ENCODE measurements at regions not wholly inside any gene's neighbourhood (a gene's known extent, or its start where the extent isn't known, plus 50 kb on each side); places are given as distances from the start of the nearest gene placed in this dataset.
A peak's percentile ranks its signal among the peaks of the same experiment; 100 is the strongest.

DNA sequence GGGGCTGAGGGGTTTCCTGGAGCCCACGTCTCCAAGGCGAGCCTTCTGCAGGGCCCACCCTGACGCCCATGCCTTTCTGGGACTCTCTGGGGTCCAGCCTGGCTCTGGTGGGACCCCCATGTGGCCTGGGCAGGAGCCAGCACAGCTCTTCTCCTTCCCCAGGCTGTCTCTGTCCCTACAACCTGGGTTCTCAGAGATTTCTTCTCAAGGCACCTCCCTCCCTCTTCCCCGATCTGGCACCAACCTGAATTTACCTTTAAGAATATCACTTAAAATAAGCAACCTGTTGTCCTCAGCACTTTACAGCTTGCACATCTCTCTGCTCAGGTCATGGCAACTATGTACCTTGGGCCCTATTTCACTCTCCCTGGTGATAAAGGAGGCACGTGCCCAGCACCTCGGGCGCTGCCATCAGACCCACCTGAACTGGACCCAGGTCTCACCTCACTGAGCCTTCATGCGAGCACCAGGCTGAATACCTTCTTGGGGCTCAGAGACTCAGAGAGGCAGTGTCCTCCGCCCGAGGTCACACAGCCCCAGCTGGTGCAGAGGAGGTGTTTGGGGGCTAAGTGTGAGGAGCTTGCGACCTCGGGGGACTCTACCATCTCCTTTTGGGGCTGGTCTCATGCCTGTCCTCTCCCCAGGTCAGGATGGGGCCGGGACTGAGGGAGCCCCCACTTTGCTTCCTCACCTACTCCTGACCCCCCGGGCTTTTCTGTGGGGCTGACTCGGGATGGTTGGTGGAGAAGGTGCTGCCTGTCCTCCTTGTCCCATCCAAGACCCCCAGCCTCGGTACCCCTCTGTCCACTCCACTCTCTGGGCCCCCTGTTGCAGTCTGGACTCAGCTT lies 217.7 kb downstream of the C9orf50 start:
- Histone ChIP-seq H3K36me3 (no peaks in the 10 kb centered on the region), H3K4me1 (peaks cover 19 to 53% (median 32%) of the 10 kb centered on the region in 4 donors), H3K9me3 (no peaks in the 10 kb centered on the region), H3K4me3 (no peak overlapping the region), H3K27me3 (no peaks in the 10 kb centered on the region), H3K27ac (replicated peaks in 1 of 4) (peak overlapping the region; percentile 67 to 76 (median 71))
- intact Hi-C loops (cut with DNase I), result no loop called here
- no peak for DNase-seq (ENCODE audit: extremely low spot score)
- TF ChIP-seq, protein P1, sequence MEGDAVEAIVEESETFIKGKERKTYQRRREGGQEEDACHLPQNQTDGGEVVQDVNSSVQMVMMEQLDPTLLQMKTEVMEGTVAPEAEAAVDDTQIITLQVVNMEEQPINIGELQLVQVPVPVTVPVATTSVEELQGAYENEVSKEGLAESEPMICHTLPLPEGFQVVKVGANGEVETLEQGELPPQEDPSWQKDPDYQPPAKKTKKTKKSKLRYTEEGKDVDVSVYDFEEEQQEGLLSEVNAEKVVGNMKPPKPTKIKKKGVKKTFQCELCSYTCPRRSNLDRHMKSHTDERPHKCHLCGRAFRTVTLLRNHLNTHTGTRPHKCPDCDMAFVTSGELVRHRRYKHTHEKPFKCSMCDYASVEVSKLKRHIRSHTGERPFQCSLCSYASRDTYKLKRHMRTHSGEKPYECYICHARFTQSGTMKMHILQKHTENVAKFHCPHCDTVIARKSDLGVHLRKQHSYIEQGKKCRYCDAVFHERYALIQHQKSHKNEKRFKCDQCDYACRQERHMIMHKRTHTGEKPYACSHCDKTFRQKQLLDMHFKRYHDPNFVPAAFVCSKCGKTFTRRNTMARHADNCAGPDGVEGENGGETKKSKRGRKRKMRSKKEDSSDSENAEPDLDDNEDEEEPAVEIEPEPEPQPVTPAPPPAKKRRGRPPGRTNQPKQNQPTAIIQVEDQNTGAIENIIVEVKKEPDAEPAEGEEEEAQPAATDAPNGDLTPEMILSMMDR (IDR thresholded peaks at IDR 0.05), result no peak
- TF ChIP-seq POLR2AphosphoS5 (IDR thresholded peaks at IDR 0.05) (no peak), POLR2A (IDR thresholded peaks at IDR 0.05; ENCODE audit: low read depth) (no peak), EP300 (IDR thresholded peaks at IDR 0.05) (no peak)
- 77% methylated on average over 12 of the region's 16 CpGs for WGBS

DNA sequence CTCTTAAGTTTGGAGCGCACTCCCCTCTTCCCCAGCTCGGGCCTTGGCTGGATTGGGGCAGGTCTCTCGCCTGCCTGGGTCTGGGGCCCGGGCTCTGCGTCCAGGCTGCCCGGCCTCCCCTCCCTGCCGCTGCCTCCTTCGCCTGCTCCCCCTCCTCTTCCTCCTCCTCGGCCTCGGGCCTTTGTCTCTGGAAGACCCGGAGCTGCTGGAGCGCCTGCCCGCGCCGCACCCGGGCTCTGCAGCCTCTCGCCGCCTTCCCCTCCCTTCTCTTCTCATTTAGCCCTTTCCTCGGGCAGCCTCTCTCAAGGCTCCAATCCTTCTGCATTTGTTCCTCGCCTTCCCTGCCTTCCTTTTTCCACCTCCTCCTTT lies 218.5 kb downstream of the C9orf50 start:
- TF ChIP-seq POLR2A (IDR thresholded peaks at IDR 0.05; ENCODE audit: low read depth), result no peak
- TF ChIP-seq POLR2AphosphoS5 (IDR thresholded peaks at IDR 0.05), result no peak
- TF ChIP-seq, protein P1 (IDR thresholded peaks at IDR 0.05), result no peak
- no peak for TF ChIP-seq EP300 (IDR thresholded peaks at IDR 0.05)
- H3K36me3 ChIP-seq, result no peaks in the 10 kb centered on the region
- peak overlapping the region; percentile 67 to 76 (median 71) for H3K27ac ChIP-seq (replicated peaks in 1 of 4)
- H3K4me1 ChIP-seq, result peaks cover 17 to 53% (median 32%) of the 10 kb centered on the region in 4 donors
- intact Hi-C loops (cut with DNase I), result no loop called here
- H3K27me3 ChIP-seq, result no peaks in the 10 kb centered on the region
- WGBS, result 27% methylated on average over 16 of the region's 20 CpGs
- DNase-seq (ENCODE audit: extremely low spot score), result no peak
- peak overlapping the region; percentile 25 to 37 (median 25) for H3K4me3 ChIP-seq
- H3K9me3 ChIP-seq, result no peaks in the 10 kb centered on the region

DNA sequence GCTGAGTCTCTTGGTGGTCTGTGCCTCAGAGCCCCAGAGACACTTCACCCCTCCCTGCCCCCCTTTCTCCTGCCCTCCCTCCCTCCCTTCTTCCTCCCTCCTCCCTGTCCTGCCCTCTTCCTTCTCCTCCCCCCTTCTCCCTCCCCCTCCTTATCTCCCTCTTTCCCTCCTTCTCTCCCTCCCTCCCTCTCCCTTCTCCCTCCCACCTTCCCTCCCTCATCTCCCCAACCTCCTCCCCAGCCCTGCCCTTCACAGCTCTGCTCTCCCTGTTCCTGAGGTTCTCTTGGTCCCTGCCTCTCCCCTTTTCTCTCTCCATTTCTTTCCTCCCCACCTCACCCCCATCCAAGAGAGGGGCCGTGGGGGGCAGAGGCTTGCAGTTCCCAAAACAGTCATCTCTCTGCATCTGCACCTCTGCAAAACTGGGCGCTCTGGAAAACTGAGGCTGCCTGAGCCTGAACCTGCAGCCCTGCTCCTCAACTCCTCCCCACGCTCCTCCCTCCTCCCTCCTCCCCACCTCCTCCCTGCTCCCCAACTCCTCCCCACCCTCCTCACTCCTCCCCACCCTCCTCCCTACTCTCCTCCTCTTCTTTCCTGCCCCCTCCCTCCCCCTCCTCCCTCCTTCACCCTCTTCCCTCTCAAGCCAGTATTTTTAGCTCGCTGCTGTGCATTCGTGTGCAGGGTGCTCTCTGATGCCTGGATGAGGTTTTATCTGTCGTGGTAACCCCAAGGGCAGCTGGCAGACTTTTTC lies 219.1 kb downstream of the C9orf50 start:
- Histone ChIP-seq H3K9me3 (no peaks in the 10 kb centered on the region), H3K27me3 (no peaks in the 10 kb centered on the region), H3K4me1 (peaks cover 17 to 53% (median 32%) of the 10 kb centered on the region in 4 donors), H3K4me3 (peak overlapping the region; percentile 25 to 37 (median 25)), H3K27ac (replicated peaks in 1 of 4) (peak overlapping the region; percentile 67 to 76 (median 71)), H3K36me3 (no peaks in the 10 kb centered on the region)
- intact Hi-C loops (cut with DNase I), result no loop called here
- no peak for TF ChIP-seq POLR2AphosphoS5 (IDR thresholded peaks at IDR 0.05)
- no peak for TF ChIP-seq POLR2A (IDR thresholded peaks at IDR 0.05; ENCODE audit: low read depth)
- TF ChIP-seq, protein P1 (IDR thresholded peaks at IDR 0.05), result no peak
- TF ChIP-seq EP300 (IDR thresholded peaks at IDR 0.05), result no peak
- DNase-seq (ENCODE audit: extremely low spot score), result no peak
- 66% methylated on average over 3 of the region's 6 CpGs for WGBS

DNA sequence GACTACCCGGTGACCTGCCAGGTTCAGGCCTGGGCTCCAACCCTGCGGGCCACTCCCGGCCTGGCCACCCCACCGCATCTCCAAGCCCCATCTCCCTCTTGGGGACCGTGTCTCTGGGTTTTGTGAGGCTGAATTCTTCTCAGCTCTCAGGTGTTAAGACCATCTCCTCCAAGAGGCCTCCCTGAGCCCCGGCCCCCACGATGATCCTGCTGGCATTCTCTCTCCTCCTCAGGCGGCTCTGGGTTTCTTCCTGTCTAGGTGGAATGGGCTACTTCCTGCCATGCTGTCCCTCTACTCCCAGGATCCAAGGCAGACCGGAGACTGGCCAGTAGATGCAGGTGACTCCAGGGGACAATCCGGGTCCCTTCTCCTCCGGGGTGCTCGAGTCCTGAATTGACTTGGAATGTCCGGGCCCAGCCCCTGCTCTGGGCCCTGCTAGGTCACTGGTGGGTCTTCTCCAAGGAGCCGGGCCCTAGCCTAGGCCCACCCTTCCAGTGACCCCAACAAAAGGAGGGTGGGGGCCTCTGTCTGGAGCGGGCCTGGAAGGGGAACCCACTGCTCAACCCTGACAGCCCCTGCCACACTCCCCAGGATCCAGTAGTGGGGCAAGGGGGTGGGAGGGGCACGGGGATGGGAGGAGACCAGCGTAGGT lies 219.8 kb downstream of the C9orf50 start:
- Histone ChIP-seq H3K4me3 (no peak overlapping the region), H3K36me3 (no peaks in the 10 kb centered on the region), H3K9me3 (no peaks in the 10 kb centered on the region), H3K4me1 (peaks cover 17 to 53% (median 32%) of the 10 kb centered on the region in 4 donors), H3K27ac (replicated peaks in 1 of 4) (peak overlapping the region; percentile 27 to 73 (median 68)), H3K27me3 (no peaks in the 10 kb centered on the region)
- 86% methylated on average over 16 of the region's 17 CpGs for WGBS
- intact Hi-C loops (cut with DNase I), result no loop called here
- DNase-seq (ENCODE audit: extremely low spot score), result no peak
- TF ChIP-seq POLR2A (IDR thresholded peaks at IDR 0.05; ENCODE audit: low read depth) (no peak), POLR2AphosphoS5 (IDR thresholded peaks at IDR 0.05) (no peak), EP300 (IDR thresholded peaks at IDR 0.05) (no peak)
- TF ChIP-seq, protein P1 (IDR thresholded peaks at IDR 0.05), result no peak

Data from esophagus muscularis mucosa (tissue), 4 donors.